Stimulated activated CD4-positive, alpha-beta T cell treated with anti-CD3 and anti-CD28 coated beads, Interleukin-2, amount 100 ng/mL, for 4 hours (primary cell): ENCODE measurements at regions not wholly inside any gene's neighbourhood (a gene's known extent, or its start where the extent isn't known, plus 50 kb on each side); places are given as distances from the start of the nearest gene placed in this dataset.
"Not testable (repeated sequence)": the region's sequence is repeated elsewhere in the genome, so short reads cannot be mapped to it uniquely, and the experiment has no call there.

ENCODE experiments used
- DNase-seq: peaks from one replicate; pipeline ENCODE4 v3.0.0-alpha.2; 2020; ENCODE audit warnings: low read depth

- no peak for DNase-seq
Measured at GRCh38 chr14:84312551-84312950, 1217.4 kb upstream of the FLRT2 start.

GRCh38 chr14:84323450-84323849 lies 1206.5 kb upstream of the FLRT2 start:
- DNase-seq = no peak

- DNase-seq = no peak
Measured at GRCh38 chr14:84323978-84324377, 1206.0 kb upstream of the FLRT2 start.

- no peak for DNase-seq
Measured at GRCh38 chr14:84336433-84336832, 1193.5 kb upstream of the FLRT2 start.

- no peak for DNase-seq
Measured at GRCh38 chr14:84340938-84341337, 1189.0 kb upstream of the FLRT2 start.

- DNase-seq = not testable (repeated sequence)
Measured at GRCh38 chr14:84341867-84342266, 1188.1 kb upstream of the FLRT2 start.

- DNase-seq = no peak
Measured at GRCh38 chr14:84343656-84344055, 1186.3 kb upstream of the FLRT2 start.

GRCh38 chr14:84351646-84352045 lies 1178.3 kb upstream of the FLRT2 start:
- DNase-seq = no peak

GRCh38 chr14:84361476-84361875 lies 1168.5 kb upstream of the FLRT2 start:
- no peak for DNase-seq

GRCh38 chr14:84375235-84375634 lies 1154.7 kb upstream of the FLRT2 start:
- no peak for DNase-seq

GRCh38 chr14:84390010-84390409 lies 1139.9 kb upstream of the FLRT2 start:
- no peak for DNase-seq

GRCh38 chr14:84397631-84398030 lies 1132.3 kb upstream of the FLRT2 start:
- no peak for DNase-seq

GRCh38 chr14:84399296-84399910 lies 1130.5 kb upstream of the FLRT2 start:
- DNase-seq = no peak

- no peak for DNase-seq
Measured at GRCh38 chr14:84401631-84402030, 1128.3 kb upstream of the FLRT2 start.

- no peak for DNase-seq
Measured at GRCh38 chr14:84403585-84403984, 1126.4 kb upstream of the FLRT2 start.

GRCh38 chr14:84404246-84404645 lies 1125.7 kb upstream of the FLRT2 start:
- DNase-seq = no peak

GRCh38 chr14:84409435-84409834 lies 1120.5 kb upstream of the FLRT2 start:
- DNase-seq = no peak

GRCh38 chr14:84410344-84410743 lies 1119.6 kb upstream of the FLRT2 start:
- DNase-seq = no peak

GRCh38 chr14:84420221-84420620 lies 1109.7 kb upstream of the FLRT2 start:
- no peak for DNase-seq

GRCh38 chr14:84421621-84422020 lies 1108.3 kb upstream of the FLRT2 start:
- DNase-seq = no peak

GRCh38 chr14:84425968-84426367 lies 1104.0 kb upstream of the FLRT2 start:
- DNase-seq = no peak

GRCh38 chr14:84432676-84433075 lies 1097.3 kb upstream of the FLRT2 start:
- no peak for DNase-seq

- DNase-seq = no peak
Measured at GRCh38 chr14:84433961-84434360, 1096.0 kb upstream of the FLRT2 start.

- no peak for DNase-seq
Measured at GRCh38 chr14:84435820-84436324, 1094.1 kb upstream of the FLRT2 start.
